ENCODE measurements at regions not wholly inside any gene's neighbourhood (a gene's known extent, or its start where the extent isn't known, plus 50 kb on each side); places are given as distances from the start of the nearest gene placed in this dataset.

- no peak for TF ChIP-seq CTCF (conservative IDR thresholded peaks at IDR 0.05; ENCODE audit: control insufficient read depth, insufficient read depth, low read depth, low read length)
- DNase-seq (ENCODE audit: low read depth), result no peak
- H3K4me3 ChIP-seq (ENCODE audit: control insufficient read depth, low read depth, low read length), result no peak overlapping the region
Measured at GRCh38 chr5:174454464-174454863, 269.9 kb upstream of the MSX2 start.

GRCh38 chr5:174454890-174455289 is 269.5 kb upstream of the MSX2 start:
- TF ChIP-seq CTCF (conservative IDR thresholded peaks at IDR 0.05; ENCODE audit: control insufficient read depth, insufficient read depth, low read depth, low read length), result no peak
- no peak for DNase-seq (ENCODE audit: low read depth)
- H3K4me3 ChIP-seq (ENCODE audit: control insufficient read depth, low read depth, low read length), result no peak overlapping the region

- H3K4me3 ChIP-seq (ENCODE audit: control insufficient read depth, low read depth, low read length), result no peak overlapping the region
- DNase-seq (ENCODE audit: low read depth), result no peak
- no peak for TF ChIP-seq CTCF (conservative IDR thresholded peaks at IDR 0.05; ENCODE audit: control insufficient read depth, insufficient read depth, low read depth, low read length)
Measured at GRCh38 chr5:174455301-174455700, 269.1 kb upstream of the MSX2 start.

- no peak for DNase-seq (ENCODE audit: low read depth)
- no peak for TF ChIP-seq CTCF (conservative IDR thresholded peaks at IDR 0.05; ENCODE audit: control insufficient read depth, insufficient read depth, low read depth, low read length)
- no peak overlapping the region for H3K4me3 ChIP-seq (ENCODE audit: control insufficient read depth, low read depth, low read length)
Measured at GRCh38 chr5:174457141-174457678, 267.2 kb upstream of the MSX2 start.

- no peak overlapping the region for H3K4me3 ChIP-seq (ENCODE audit: control insufficient read depth, low read depth, low read length)
- no peak for DNase-seq (ENCODE audit: low read depth)
- TF ChIP-seq CTCF (conservative IDR thresholded peaks at IDR 0.05; ENCODE audit: control insufficient read depth, insufficient read depth, low read depth, low read length), result no peak
Measured at GRCh38 chr5:174459071-174459702, 265.2 kb upstream of the MSX2 start.

- no peak for DNase-seq (ENCODE audit: low read depth)
- TF ChIP-seq CTCF (conservative IDR thresholded peaks at IDR 0.05; ENCODE audit: control insufficient read depth, insufficient read depth, low read depth, low read length), result no peak
- no peak overlapping the region for H3K4me3 ChIP-seq (ENCODE audit: control insufficient read depth, low read depth, low read length)
Measured at GRCh38 chr5:174459832-174460448, 264.4 kb upstream of the MSX2 start.

Data from fibroblast of mammary gland (primary cell).